ENCODE measurements at regions not wholly inside any gene's neighbourhood (a gene's known extent, or its start where the extent isn't known, plus 50 kb on each side); places are given as distances from the start of the nearest gene placed in this dataset.

DNA sequence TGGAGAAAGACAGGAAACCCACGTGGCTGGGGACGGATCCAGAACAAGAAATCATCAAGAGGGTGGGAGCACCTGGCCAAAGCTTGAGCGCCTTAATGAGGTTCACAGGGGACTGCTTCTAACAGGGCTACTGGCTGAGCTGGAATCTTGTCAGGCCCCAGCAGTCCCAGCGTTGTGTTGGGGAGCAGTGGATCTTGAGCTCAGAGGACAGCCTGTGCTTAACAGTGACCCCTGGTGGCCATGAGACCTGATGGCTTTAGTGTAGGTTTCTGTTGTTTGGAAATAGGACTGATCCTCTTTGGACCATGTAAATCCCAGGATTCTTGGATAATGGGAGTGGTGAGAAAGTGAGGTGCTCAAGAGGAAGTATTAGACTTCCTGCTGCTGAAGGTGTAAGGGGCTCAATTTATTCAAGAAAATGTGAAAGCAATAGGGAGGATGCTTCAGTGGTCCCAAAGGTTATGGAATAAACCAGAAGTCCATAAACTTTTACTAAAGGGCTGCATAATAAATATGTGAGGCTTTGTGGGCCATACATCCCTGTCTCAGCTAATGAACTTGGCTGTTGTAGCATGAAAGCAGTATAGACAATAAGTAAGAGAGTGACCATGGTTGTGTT lies 216.2 kb downstream of the NFATC2 start:
- ATAC-seq: peak; percentile 14; the same call in 1 of the 3 replicates
- TF ChIP-seq TOX (CRISPR knock-in tag; IDR thresholded peaks at IDR 0.05; ENCODE audit: borderline replicate concordance) (no peak), ESRRG (CRISPR knock-in tag; IDR thresholded peaks at IDR 0.05) (no peak), ZNF565 (CRISPR knock-in tag; conservative IDR thresholded peaks at IDR 0.05; ENCODE audit: low read depth) (no peak), ISL1 (CRISPR knock-in tag; IDR thresholded peaks at IDR 0.05) (no peak), SNAI2 (CRISPR knock-in tag; IDR thresholded peaks at IDR 0.05) (no peak), OSR1 (CRISPR knock-in tag; IDR thresholded peaks at IDR 0.05) (no peak), PPARA (CRISPR knock-in tag; IDR thresholded peaks at IDR 0.05; ENCODE audit: borderline replicate concordance) (no peak), RARB (CRISPR knock-in tag; IDR thresholded peaks at IDR 0.05) (no peak), BACH2 (CRISPR knock-in tag; IDR thresholded peaks at IDR 0.05; ENCODE audit: borderline replicate concordance) (no peak), ZNF8 (CRISPR knock-in tag; IDR thresholded peaks at IDR 0.05) (no peak), ZNF70 (CRISPR knock-in tag; IDR thresholded peaks at IDR 0.05) (no peak), GLIS3 (CRISPR knock-in tag; IDR thresholded peaks at IDR 0.05) (no peak)
- TF ChIP-seq, protein P1, sequence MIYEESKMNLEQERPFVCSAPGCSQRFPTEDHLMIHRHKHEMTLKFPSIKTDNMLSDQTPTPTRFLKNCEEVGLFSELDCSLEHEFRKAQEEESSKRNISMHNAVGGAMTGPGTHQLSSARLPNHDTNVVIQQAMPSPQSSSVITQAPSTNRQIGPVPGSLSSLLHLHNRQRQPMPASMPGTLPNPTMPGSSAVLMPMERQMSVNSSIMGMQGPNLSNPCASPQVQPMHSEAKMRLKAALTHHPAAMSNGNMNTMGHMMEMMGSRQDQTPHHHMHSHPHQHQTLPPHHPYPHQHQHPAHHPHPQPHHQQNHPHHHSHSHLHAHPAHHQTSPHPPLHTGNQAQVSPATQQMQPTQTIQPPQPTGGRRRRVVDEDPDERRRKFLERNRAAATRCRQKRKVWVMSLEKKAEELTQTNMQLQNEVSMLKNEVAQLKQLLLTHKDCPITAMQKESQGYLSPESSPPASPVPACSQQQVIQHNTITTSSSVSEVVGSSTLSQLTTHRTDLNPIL (CRISPR knock-in tag; IDR thresholded peaks at IDR 0.05; ENCODE audit: low read depth): no peak

DNA sequence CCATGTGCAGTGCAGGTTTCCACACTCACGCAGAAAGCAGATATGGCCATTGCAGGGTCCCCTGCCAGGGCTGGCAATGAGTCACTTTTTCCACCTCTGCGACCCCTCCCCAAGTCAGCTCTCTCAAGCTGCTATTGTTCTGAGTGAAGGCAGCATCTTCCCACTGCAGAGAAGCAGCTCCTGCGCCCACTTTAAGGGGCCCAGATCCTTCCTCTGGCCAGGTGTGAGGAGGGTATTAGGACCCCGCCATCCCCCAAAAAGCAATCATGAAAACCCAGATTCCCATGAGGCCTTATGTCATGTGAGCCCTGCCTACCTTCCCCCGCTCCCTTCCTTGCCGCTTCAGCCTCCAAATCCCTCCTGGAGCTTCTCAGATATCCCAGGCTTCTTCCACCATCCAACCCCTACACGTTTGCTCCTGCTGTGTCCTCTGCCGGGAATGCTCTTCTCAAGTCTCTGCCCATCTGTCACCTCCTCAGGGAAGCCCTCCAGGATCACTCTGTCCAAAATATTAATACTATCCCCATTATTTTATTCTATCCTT lies 220.3 kb downstream of the NFATC2 start:
- TF ChIP-seq, protein P2, sequence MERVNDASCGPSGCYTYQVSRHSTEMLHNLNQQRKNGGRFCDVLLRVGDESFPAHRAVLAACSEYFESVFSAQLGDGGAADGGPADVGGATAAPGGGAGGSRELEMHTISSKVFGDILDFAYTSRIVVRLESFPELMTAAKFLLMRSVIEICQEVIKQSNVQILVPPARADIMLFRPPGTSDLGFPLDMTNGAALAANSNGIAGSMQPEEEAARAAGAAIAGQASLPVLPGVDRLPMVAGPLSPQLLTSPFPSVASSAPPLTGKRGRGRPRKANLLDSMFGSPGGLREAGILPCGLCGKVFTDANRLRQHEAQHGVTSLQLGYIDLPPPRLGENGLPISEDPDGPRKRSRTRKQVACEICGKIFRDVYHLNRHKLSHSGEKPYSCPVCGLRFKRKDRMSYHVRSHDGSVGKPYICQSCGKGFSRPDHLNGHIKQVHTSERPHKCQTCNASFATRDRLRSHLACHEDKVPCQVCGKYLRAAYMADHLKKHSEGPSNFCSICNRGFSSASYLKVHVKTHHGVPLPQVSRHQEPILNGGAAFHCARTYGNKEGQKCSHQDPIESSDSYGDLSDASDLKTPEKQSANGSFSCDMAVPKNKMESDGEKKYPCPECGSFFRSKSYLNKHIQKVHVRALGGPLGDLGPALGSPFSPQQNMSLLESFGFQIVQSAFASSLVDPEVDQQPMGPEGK (CRISPR knock-in tag; IDR thresholded peaks at IDR 0.05; ENCODE audit: borderline replicate concordance): no peak
- TF ChIP-seq ISL1 (CRISPR knock-in tag; IDR thresholded peaks at IDR 0.05) (no peak), GLIS3 (CRISPR knock-in tag; IDR thresholded peaks at IDR 0.05) (no peak), TOX (CRISPR knock-in tag; IDR thresholded peaks at IDR 0.05; ENCODE audit: borderline replicate concordance) (no peak), ZNF70 (CRISPR knock-in tag; IDR thresholded peaks at IDR 0.05) (no peak), BACH2 (CRISPR knock-in tag; IDR thresholded peaks at IDR 0.05; ENCODE audit: borderline replicate concordance) (no peak), SNAI2 (CRISPR knock-in tag; IDR thresholded peaks at IDR 0.05) (no peak), ZNF8 (CRISPR knock-in tag; IDR thresholded peaks at IDR 0.05) (no peak), CSDC2 (CRISPR knock-in tag; IDR thresholded peaks at IDR 0.05) (no peak), ZNF565 (CRISPR knock-in tag; conservative IDR thresholded peaks at IDR 0.05; ENCODE audit: low read depth) (no peak), OSR1 (CRISPR knock-in tag; IDR thresholded peaks at IDR 0.05) (no peak), ARNTL (CRISPR knock-in tag; IDR thresholded peaks at IDR 0.05; ENCODE audit: borderline replicate concordance, low read depth) (no peak), ZFP3 (CRISPR knock-in tag; IDR thresholded peaks at IDR 0.05) (no peak), ZFP30 (CRISPR knock-in tag; IDR thresholded peaks at IDR 0.05) (no peak)
- TF ChIP-seq, protein P3, sequence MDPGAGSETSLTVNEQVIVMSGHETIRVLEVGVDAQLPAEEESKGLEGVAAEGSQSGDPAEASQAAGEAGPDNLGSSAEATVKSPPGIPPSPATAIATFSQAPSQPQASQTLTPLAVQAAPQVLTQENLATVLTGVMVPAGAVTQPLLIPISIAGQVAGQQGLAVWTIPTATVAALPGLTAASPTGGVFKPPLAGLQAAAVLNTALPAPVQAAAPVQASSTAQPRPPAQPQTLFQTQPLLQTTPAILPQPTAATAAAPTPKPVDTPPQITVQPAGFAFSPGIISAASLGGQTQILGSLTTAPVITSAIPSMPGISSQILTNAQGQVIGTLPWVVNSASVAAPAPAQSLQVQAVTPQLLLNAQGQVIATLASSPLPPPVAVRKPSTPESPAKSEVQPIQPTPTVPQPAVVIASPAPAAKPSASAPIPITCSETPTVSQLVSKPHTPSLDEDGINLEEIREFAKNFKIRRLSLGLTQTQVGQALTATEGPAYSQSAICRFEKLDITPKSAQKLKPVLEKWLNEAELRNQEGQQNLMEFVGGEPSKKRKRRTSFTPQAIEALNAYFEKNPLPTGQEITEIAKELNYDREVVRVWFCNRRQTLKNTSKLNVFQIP (CRISPR knock-in tag; IDR thresholded peaks at IDR 0.05; ENCODE audit: borderline replicate concordance, low read depth): no peak
- TF ChIP-seq, protein P4, sequence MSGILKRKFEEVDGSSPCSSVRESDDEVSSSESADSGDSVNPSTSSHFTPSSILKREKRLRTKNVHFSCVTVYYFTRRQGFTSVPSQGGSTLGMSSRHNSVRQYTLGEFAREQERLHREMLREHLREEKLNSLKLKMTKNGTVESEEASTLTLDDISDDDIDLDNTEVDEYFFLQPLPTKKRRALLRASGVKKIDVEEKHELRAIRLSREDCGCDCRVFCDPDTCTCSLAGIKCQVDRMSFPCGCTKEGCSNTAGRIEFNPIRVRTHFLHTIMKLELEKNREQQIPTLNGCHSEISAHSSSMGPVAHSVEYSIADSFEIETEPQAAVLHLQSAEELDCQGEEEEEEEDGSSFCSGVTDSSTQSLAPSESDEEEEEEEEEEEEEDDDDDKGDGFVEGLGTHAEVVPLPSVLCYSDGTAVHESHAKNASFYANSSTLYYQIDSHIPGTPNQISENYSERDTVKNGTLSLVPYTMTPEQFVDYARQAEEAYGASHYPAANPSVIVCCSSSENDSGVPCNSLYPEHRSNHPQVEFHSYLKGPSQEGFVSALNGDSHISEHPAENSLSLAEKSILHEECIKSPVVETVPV (CRISPR knock-in tag; IDR thresholded peaks at IDR 0.05): no peak
- TF ChIP-seq, protein P5, sequence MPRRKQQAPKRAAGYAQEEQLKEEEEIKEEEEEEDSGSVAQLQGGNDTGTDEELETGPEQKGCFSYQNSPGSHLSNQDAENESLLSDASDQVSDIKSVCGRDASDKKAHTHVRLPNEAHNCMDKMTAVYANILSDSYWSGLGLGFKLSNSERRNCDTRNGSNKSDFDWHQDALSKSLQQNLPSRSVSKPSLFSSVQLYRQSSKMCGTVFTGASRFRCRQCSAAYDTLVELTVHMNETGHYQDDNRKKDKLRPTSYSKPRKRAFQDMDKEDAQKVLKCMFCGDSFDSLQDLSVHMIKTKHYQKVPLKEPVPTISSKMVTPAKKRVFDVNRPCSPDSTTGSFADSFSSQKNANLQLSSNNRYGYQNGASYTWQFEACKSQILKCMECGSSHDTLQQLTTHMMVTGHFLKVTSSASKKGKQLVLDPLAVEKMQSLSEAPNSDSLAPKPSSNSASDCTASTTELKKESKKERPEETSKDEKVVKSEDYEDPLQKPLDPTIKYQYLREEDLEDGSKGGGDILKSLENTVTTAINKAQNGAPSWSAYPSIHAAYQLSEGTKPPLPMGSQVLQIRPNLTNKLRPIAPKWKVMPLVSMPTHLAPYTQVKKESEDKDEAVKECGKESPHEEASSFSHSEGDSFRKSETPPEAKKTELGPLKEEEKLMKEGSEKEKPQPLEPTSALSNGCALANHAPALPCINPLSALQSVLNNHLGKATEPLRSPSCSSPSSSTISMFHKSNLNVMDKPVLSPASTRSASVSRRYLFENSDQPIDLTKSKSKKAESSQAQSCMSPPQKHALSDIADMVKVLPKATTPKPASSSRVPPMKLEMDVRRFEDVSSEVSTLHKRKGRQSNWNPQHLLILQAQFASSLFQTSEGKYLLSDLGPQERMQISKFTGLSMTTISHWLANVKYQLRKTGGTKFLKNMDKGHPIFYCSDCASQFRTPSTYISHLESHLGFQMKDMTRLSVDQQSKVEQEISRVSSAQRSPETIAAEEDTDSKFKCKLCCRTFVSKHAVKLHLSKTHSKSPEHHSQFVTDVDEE (CRISPR knock-in tag; IDR thresholded peaks at IDR 0.05): no peak
- TF ChIP-seq, protein P1 (CRISPR knock-in tag; IDR thresholded peaks at IDR 0.05; ENCODE audit: low read depth): no peak

More for the DNA sequence above, 220.3 kb downstream of the NFATC2 start:
- ATAC-seq: no peak

Data from SK-N-SH treated with all-trans-retinoic acid at 6 μM for 48 hours (cell line).